A204.1 (cell line): ENCODE measurements at regions not wholly inside any gene's neighbourhood (a gene's known extent, or its start where the extent isn't known, plus 50 kb on each side); places are given as distances from the start of the nearest gene placed in this dataset.
A peak's percentile ranks its signal among the peaks of the same experiment; 100 is the strongest.

Source experiments
- FAIRE-seq: peaks from 2 replicates; lab custom pipeline; 2012; peaks lifted over from hg19 to GRCh38; lab: Jason Lieb, UNC

- no peak for FAIRE-seq
These were observed 51.3 kb upstream of the PTPN3 start for GRCh38 chr9:109549386-109549785.

GRCh38 chr9:109551651-109552050 lies 53.5 kb upstream of the PTPN3 start:
- no peak for FAIRE-seq

GRCh38 chr9:109555215-109555614 lies 57.1 kb upstream of the PTPN3 start:
- no peak for FAIRE-seq

GRCh38 chr9:109556061-109556460 lies 58.0 kb upstream of the PTPN3 start:
- no peak for FAIRE-seq

- FAIRE-seq, result no peak
These were observed 58.7 kb upstream of the PTPN3 start for GRCh38 chr9:109556786-109557185.

- FAIRE-seq, result no peak
These were observed 59.4 kb upstream of the PTPN3 start for GRCh38 chr9:109557481-109557880.

- FAIRE-seq, result no peak
These were observed 60.6 kb upstream of the PTPN3 start for GRCh38 chr9:109558718-109559151.

- no peak for FAIRE-seq
These were observed 62.5 kb upstream of the PTPN3 start for GRCh38 chr9:109560470-109561132.

GRCh38 chr9:109561137-109561536 lies 63.0 kb upstream of the PTPN3 start:
- FAIRE-seq, result no peak

GRCh38 chr9:109568089-109568488 lies 70.0 kb upstream of the PTPN3 start:
- no peak for FAIRE-seq

- no peak for FAIRE-seq
These were observed 70.6 kb upstream of the PTPN3 start for GRCh38 chr9:109568568-109569210.

- peak; percentile 85 for FAIRE-seq
These were observed 76.2 kb upstream of the PTPN3 start for GRCh38 chr9:109574061-109574882.

- no peak for FAIRE-seq
These were observed 78.7 kb upstream of the PTPN3 start for GRCh38 chr9:109576762-109577161.

- FAIRE-seq, result no peak
These were observed 81.3 kb upstream of the PTPN3 start for GRCh38 chr9:109579191-109579948.

GRCh38 chr9:109582386-109582785 lies 84.3 kb upstream of the PTPN3 start:
- FAIRE-seq, result no peak

- no peak for FAIRE-seq
These were observed 86.1 kb upstream of the PTPN3 start for GRCh38 chr9:109584205-109584604.

GRCh38 chr9:109585796-109586195 lies 87.7 kb upstream of the PTPN3 start:
- FAIRE-seq, result no peak

- FAIRE-seq, result no peak
These were observed 88.9 kb upstream of the PTPN3 start for GRCh38 chr9:109586993-109587392.

GRCh38 chr9:109588415-109588814 lies 90.3 kb upstream of the PTPN3 start:
- FAIRE-seq, result no peak

- no peak for FAIRE-seq
These were observed 92.9 kb upstream of the PTPN3 start for GRCh38 chr9:109590966-109591365.

- FAIRE-seq, result no peak
These were observed 93.6 kb upstream of the PTPN3 start for GRCh38 chr9:109591691-109592090.

- no peak for FAIRE-seq
These were observed 95.5 kb upstream of the PTPN3 start for GRCh38 chr9:109593612-109594011.

- FAIRE-seq, result no peak
These were observed 99.4 kb upstream of the PTPN3 start for GRCh38 chr9:109597496-109597895.
